Activated T-cell treated with anti-CD3 and anti-CD28 coated beads for 48 hours (primary cell): ENCODE measurements at regions not wholly inside any gene's neighbourhood (a gene's known extent, or its start where the extent isn't known, plus 50 kb on each side); places are given as distances from the start of the nearest gene placed in this dataset.

Experiments
- DNase-seq: peaks from one replicate; pipeline ENCODE4 v3.0.0-alpha.2; 2020; ENCODE audit warnings: low read depth

DNA sequence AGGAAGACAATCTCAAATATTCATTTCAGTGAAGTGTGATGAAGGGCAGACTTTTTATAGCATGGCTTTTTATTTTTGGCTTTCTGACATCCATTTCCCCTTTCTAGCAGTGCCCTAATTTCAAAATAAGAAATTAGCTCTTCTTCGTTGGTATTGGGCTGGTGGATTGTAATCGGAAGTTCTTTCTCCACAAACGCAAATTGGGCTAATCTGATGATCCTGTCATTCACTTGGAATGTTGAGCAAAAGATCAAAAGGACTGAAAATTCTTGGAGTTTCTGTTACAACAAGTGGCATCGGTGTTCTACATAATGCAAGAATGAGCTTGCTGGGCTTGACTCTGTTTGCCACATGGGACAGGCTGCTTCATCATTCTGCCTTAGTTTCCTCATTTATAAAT, 1182.8 kb downstream of the FLRT2 start:
- DNase-seq: no peak

DNA sequence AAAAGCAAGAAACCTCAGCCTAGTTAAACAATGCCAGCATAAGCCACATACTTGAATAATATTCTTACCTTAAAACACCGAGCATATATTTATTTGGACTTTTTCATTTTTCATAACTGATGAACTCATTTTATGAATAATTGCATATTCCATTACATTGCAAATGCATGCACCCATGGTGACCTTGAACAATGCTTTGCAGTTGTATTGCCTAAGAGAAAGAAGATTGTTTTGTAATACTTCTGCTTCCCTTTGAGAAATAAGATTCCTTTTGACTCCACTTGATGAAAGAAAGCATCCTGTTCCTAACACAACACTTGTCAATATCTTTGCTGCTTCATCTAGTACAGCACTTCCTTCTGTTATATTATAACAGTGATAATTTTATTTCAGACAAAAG, 1182.2 kb downstream of the FLRT2 start:
- DNase-seq: no peak

DNA sequence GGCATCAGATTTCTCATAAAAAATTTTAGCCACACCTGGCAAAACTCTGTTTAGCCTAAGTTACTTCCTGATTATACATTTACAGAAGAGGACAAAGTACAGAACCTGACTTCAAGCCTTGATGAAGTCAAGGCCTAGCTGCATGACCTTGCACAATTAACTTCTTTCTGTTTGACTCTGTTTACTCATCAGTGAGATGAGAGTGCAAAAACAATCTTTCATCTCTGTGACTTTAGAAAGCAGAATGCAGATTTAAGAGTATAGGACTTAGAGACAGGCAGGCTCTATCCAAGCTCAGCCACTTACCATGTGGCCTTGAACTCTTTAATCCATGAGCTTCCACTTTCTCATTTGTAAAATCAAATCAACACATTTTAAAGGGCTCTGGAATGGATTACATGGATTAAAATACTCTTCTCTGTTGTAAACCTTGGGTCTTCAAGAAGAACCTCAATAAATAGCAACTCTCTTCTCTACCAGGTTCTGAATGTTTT, 1178.9 kb downstream of the FLRT2 start:
- DNase-seq: no peak

DNA sequence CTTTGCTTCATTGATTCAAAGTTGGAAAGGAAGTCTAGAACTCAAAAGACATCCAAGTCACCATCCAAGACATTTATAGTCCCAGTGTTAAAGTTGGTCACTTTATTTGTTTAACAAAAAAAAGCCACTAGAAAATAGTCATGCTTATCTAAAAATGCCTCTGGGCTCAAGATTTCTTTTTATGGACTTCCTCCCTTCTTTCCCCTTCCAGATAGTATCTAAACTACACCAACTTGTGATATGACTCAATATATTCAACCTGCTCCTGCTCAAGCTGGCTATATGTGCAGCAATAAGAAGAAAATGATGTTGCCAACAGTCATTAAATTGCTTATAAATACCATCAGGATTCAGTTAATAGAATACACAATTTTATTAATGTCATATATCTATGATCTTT, 1177.1 kb downstream of the FLRT2 start:
- no peak for DNase-seq

DNA sequence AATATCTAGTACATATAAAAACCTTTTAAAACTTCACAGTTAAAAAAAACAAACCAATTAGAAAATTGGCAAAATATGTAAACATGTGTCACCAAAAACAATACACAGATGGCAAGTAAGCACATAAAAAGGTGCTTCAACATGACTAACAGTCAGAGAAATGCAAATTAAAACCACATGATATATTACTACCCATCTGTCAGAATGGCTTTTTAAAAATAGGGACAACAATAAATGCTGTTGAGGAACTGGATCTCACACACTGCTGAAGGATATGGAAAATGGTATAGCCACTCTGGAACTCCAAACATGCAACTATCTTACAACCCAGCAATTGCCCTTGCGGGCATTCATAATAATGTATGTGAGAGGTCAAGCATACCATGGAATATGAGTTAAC, 1153.6 kb downstream of the FLRT2 start:
- DNase-seq: no peak

DNA sequence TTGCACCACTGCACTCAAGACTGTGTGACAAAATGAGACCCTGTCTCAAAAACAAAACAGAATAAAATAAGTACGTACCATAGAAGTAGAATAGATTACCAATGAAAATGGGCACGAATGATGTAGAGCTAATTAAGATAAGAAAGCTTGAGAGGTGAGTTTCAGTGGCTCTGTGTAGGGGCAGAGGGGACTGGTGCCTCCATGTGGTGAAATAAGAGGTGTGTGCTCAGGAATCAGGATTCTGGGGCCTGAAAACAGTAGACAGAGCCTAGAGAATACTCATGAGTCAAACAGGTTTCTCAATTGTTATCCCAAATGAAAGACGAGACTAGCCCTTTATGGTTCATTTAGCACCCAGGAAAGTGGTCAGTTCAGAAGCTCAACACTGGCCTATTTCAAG, 1145.1 kb downstream of the FLRT2 start:
- DNase-seq: no peak

DNA sequence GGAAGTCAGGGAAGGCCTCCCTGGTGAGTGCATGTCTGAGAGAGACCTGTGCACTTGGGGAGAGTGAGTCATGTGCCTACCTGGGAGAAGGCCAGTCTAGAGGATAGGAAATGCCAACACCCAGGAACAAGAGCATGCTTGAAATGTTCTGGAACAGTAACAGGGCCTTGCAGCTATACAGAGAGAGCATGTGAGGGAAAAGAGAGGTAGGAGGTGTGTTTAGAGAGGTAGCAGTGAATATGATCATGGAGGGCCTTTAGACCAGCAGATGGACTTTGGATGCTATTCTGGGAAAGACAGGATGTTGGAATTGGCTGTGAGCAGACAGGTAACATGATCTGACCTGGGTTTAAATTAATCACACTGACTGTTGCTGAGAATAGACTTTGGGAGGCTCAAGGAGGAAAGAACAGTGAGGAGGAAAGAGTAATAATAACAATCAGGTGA, 1143.6 kb downstream of the FLRT2 start:
- DNase-seq: no peak

DNA sequence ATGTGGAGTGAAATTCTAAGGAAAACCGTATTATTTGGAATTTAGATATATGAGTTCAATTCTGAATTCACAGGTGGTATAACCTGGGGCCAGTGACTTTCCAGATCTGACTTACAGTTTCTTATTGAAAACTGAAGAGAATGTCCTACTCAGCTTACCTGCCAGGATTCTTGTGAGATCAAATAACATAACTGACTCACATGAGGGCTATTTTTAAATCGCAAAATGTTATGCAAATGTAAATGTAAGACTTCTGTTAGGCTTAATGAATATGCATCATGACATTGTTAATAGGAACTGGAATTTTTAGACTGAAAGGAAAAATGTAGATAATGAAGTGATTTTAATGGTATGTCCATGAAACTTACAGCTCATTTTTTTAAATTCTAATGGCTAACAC, 1142.1 kb downstream of the FLRT2 start:
- no peak for DNase-seq

DNA sequence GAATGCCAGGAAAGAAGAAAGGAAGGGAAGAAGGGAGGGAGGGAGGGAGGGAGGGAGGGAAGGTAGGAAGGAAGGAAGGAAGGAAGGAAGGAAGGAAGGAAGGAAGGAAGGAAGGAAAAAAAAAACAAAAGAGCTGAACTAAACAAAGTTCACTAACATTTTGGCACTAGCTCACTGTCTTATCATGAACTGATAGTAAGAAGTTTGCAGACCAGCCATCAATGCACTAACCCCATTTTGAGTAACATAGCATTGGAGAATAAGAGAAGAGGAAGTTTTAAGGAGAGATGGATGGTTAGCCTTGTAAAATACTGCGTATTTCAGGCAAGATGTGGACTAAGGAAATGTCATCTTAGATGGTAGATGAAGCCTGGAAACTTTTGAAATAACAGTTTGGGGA, 1136.0 kb downstream of the FLRT2 start:
- DNase-seq: no peak

DNA sequence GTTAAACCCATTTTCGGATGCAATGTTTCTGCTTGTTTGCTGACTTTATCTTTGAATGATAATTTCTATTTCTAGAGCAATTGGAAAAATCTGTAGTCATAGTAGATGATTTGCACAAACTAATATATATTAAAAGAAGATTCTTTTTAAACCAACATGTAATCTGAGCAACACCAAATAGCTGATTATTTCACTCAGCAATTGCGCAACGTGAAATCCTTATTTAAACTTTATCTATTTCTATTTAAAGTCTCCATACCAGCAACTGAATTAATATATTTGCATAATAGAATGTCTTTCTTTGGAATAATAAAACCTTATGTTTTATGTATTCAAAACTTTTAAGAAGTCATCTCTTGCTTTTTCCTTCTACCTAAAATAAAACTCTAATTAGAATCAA, 1132.4 kb downstream of the FLRT2 start:
- DNase-seq: no peak

DNA sequence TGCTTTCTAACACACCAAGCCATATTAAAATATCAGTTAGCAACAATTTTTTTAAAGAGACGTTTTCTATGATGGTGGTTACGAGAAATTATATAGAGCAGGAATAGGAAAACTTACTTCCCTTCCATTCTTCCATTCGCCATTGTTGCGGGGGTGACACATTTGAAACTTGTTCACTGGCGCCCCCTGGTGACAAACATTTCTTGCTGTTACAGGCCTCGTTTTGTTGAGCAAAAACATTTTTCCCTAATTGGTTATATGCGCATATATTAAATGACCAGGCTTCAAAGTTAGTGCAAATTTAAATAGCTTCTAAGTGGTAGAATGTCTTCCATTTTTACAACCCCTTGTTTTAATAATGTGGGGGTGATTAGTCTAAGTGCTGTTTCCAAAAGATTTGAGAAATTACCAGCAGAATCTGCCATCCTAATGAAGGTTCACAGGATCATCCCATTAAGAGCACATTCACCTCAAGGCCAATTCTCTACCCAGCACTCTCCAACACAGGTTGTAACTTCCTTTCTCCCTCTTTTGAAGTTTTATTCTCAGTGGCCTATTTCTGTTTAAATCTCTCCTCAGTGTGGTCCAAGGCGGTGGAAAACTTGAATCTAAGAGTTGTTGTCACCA, 1124.7 kb downstream of the FLRT2 start:
- DNase-seq: peak; percentile 22

DNA sequence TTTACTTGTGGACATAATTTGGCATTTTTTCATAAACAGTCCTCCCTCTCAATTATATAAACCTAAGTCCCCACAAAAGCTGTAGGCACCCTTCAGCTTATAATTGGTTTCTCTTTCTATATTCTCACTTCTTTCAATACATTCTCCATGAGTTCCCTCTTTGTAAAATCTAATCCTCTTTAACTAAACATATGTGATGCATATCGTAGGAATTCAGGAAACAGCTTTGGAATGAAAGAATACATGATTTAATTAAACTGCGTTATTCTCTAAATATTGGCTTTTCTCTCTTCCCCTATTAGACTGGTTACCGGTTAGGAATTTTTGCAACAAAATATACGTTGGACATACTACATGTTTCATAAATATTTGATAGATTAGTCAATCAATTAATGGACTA, 1122.6 kb downstream of the FLRT2 start:
- no peak for DNase-seq

DNA sequence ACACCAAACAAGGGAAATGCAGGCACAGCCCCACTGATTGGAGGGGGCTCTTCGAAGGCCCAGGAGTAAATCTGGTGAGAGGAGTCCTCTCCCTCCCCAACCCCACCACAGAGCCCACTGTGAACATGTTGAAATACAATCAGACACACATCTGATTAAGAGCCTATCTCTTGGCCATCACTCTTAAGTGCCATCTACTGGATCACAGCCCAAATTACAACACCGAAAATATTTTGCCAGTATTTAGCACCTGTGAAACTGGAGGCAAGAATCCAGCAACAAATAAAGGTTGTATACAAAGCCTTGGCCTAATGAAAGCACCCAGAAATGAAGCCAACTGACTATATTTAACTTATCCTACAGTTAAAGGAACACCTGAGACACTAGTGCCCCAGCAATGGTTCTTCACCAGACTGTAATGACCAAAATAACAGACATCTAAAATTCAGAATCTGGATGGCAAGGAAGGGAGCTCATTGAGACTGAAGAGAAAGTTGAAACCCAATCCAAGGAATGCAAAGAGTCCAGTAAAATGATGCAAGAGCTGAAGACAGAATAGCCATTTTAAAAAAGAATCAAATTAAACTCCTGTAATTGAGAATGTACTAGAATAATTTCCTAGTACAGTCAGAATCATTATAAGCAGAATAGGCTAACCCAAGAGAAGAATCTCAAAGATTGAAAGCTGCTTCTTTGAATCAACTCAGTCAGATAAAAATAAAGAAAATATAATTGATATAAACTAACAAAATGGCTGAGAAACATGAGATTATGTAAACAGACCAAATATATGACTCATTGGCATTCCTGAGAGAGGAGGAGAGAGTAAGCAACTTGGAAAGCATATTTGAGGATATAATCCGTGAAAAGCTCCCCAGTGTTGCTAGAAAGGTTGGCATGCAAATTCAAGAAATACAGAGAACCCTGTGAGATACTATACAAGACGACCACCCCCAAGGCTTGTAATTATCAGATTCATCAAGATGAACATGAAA, 1117.0 kb downstream of the FLRT2 start:
- no peak for DNase-seq

DNA sequence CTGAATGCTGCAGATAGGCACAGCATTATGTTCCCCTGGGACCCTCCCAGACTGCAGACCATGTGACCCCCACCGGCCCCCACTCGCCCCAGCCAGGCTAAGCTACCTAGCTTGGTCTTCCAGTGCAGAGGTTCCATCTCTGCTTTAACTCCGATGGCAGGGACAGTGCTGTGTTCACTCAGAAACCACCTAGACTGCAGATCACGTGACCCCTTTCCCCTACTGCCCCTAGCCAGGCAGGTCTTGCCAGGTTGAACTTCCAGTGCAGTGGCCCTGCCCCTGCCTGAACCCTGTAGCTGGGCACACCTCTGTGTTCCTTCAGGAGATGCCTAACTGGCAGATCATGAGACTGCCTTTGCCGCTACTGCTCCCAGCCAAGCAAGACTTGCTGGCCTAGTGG, 1116.2 kb downstream of the FLRT2 start:
- DNase-seq: no peak

DNA sequence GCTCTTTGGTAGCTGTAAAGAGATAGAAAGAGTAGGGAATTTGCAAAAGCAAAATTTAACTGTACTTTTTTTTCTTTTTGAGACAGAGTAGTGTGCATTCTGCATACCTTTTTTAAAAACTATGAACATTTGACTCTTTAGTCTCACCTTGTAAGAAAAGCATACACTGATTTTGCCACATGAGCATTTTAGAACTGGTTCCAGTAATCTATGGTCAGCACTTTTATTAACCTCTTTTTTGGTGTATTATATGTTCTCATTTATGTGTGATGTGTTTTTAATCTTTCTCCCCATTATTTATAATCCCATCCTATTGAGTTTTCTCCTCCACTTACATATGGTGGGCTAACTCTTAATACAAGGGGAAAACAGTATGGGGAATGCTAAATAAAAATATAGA, 1111.4 kb downstream of the FLRT2 start:
- DNase-seq: no peak

DNA sequence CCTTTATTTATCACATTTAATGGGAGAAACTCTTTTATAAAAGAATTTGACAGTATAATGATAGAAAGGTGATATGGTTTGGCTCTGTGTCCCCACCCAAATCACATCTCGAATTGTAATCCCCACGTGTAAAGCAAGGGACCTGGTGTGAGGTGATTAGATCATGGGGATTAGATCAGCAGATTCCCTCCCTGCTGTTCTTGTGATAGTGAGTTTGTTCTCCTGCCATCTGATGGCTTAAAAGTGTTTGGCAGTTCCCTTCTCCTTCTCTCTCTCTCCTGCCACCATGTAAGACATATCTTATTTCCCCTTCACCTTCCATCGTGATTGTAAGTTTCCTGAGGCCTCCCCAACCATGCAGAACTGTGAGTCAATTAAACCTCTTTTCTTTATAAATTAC, 1110.3 kb downstream of the FLRT2 start:
- DNase-seq: no peak

DNA sequence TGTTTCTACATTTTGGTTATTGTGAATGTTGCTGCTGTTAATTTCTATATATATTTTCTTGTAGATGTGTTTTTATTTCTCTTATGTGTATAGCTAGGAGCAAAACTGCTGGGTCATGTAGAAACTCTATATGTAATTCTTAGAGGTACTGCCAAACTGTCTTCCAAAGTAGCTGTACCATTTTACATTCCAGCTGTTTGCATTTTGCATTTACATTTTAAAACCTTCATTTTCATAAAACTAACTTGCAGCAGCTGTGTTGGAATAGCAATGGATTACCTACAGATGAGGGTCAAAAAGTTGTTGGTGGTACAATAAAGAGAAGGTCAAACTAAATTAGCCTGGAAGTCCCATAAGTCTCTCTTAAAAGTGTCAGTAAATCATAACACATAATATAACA, 1109.7 kb downstream of the FLRT2 start:
- DNase-seq: no peak

DNA sequence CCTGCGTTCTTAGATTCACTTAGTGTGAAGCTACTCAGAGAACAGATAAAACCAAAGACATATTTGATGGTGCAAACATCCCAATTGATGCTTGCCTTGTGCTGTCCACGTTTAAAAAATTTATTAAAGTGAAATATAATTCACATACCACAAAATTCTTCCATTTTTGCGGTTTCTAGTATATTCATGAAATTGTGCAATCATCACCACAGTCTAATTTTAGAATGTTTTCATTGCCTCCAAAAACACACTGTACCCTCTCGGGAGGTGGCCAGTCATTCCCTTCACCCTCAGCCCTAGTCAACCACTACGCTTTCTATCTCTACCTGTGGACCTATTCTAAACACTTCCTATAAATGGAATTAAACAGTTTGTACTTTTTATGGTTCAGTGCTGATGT, 1109.2 kb downstream of the FLRT2 start:
- DNase-seq: no peak

DNA sequence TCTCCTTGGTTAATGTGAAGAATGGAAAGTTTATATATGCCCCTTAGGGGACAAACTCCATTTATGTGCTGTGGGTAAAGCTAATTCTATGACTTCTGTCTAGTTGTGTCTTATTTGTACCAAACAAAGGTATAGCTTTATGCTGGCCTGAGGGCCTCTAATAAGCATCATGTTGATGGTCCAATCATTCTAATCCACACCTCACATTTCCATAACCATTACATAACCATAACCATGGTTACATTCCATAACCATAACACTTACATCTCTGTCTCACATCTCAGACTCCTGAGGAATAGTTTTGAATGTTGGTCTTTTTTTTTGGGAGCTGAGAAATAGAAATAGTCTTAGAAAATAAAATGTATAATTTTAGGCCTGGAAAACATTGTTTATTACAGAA, 1097.1 kb downstream of the FLRT2 start:
- DNase-seq: no peak

DNA sequence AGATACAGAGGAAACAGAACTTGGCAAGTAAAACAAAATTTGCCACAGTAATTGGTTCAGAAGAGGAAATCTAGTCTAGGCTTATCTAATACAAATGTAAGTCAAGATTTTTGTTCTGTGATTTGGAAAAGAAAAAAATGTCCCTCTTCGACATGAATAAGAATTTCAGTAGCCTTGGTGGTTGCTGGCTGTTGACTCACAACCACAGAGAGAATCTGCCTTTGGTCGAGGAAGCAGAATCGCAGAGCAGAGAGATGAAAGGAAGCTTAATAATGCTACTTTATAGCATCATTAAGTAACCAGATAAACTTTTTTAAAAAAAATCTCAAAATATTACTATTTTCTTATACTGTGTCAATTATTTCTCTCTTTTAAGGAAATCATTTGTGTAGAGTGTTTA, 1096.6 kb downstream of the FLRT2 start:
- DNase-seq: no peak

DNA sequence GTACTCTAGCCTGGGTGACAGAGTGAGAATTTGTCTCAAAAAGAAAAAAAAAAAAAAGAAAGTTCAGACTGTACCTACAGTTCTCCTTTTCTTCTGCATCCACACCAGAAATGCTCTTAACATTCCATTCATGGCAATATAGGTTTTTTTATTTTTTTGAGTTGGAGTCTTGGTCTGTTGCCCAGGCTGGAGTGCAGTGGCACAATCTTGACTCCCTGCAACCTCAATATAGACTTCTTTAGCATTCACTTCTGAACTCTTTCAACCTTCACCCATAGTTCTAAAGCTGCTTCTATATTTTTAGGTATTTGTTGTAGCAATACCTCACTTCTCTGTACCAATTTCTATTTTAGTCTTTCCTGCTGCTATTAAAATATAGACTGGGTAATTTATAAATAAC, 1095.7 kb downstream of the FLRT2 start:
- DNase-seq: no peak

DNA sequence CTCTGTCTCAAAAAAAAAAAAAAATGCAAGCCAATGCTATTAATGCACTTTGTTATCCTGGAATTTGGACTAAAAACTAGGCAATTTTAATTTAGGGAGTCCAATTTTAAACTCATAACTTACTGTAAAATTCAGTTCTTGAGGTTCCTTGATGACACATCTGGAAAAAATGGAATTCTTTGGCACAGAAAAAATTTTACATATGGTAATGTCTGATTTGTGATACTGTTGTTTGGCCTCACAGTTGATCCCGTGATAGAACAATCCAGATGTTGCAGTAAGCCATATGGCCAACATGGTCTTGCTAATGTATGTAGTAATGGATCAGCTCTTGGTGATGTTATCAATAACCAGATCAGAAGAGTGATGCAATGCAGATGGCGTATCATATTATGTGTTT, 1089.8 kb downstream of the FLRT2 start:
- DNase-seq: no peak

DNA sequence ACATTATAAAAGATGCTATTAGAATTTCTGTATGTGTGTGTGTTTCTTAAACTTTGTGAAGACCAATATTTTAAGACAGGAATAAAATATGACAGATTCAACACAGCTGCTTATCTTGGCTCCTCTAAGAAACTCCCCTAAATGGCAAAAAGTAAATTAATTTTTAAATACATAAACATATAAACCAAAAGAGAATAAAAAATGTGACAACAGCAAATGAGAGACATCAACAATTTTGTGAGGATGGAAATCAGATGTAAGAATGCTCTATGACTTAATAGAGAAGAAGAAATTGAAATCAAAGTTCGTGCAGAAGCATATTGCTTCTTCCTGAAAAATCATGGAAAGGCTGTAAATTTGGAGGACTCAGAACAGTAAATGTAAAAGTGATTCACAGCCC, 1083.8 kb downstream of the FLRT2 start:
- no peak for DNase-seq
